Mesendoderm (in vitro differentiated cells): ENCODE measurements at regions not wholly inside any gene's neighbourhood (a gene's known extent, or its start where the extent isn't known, plus 50 kb on each side); places are given as distances from the start of the nearest gene placed in this dataset. TPM values are rescaled to one million over a fixed set of nuclear protein-coding genes. Genes with fewer than 3 reads are reported as not detected.

Experiments
- DNase-seq: peaks from one replicate; pipeline ENCODE4 v3.0.0; 2013
- H2AK5ac ChIP-seq: 2 replicates; pipeline ENCODE4 v1.6.1; 2013; ENCODE audit warnings: low read length, inconsistent platforms
- H2BK120ac ChIP-seq: 2 replicates; pipeline ENCODE4 v1.6.1; 2013; ENCODE audit warnings: low read depth, mild to moderate bottlenecking, low read length, moderate library complexity, mixed read lengths
- H2BK15ac ChIP-seq: replicated peaks from 2 replicates; pipeline ENCODE4 v1.6.1; 2013; ENCODE audit warnings: low read depth, mild to moderate bottlenecking, moderate library complexity
- H2BK5ac ChIP-seq: 2 replicates; pipeline ENCODE4 v1.6.1; 2013; ENCODE audit warnings: low read length, inconsistent platforms
- H3K18ac ChIP-seq: 2 replicates; pipeline ENCODE4 v1.6.1; 2013; ENCODE audit warnings: mild to moderate bottlenecking, low read length, mixed read lengths
- H3K23ac ChIP-seq: one replicate; pipeline ENCODE4 v1.6.1; 2013; ENCODE audit warnings: low read length
- H3K27ac ChIP-seq: 2 replicates; pipeline ENCODE4 v1.5.1; 2013; ENCODE audit warnings: low read depth, mild to moderate bottlenecking, inconsistent platforms, low read length, moderate library complexity
- H3K27me3 ChIP-seq: 2 replicates; pipeline ENCODE4 v1.6.1; 2013; ENCODE audit warnings: low read length, control low read depth, mild to moderate bottlenecking, inconsistent platforms; ENCODE audit not compliant: insufficient read depth, poor library complexity
- H3K36me3 ChIP-seq: 2 replicates; pipeline ENCODE4 v1.6.1; 2013; ENCODE audit warnings: low read length, inconsistent platforms; ENCODE audit not compliant: control insufficient read depth, insufficient read depth
- H3K4ac ChIP-seq: one replicate; pipeline ENCODE4 v1.6.1; 2013; ENCODE audit warnings: low read depth, mild to moderate bottlenecking, low read length, moderate library complexity
- H3K4me1 ChIP-seq: 2 replicates; pipeline ENCODE4 v1.6.1; 2013; ENCODE audit warnings: low read depth, low read length, inconsistent platforms; ENCODE audit not compliant: control insufficient read depth
- H3K4me2 ChIP-seq: 2 replicates; pipeline ENCODE4 v1.6.1; 2013; ENCODE audit warnings: low read length
- H3K4me3 ChIP-seq: 2 replicates; pipeline ENCODE4 v1.5.1; 2013; ENCODE audit warnings: mild to moderate bottlenecking, low read length
- H3K56ac ChIP-seq: one replicate; pipeline ENCODE4 v1.6.1; 2013; ENCODE audit warnings: low read length
- H3K79me1 ChIP-seq: 2 replicates; pipeline ENCODE4 v1.6.1; 2013; ENCODE audit warnings: low read length, inconsistent platforms
- H3K79me2 ChIP-seq: 2 replicates; pipeline ENCODE4 v1.6.1; 2013; ENCODE audit warnings: mild to moderate bottlenecking, low read length; ENCODE audit not compliant: control insufficient read depth, insufficient read depth
- H3K9ac ChIP-seq: 2 replicates; pipeline ENCODE4 v1.6.1; 2013; ENCODE audit warnings: low read length, inconsistent platforms
- H4K5ac ChIP-seq: one replicate; pipeline ENCODE4 v1.6.1; 2013; ENCODE audit warnings: low read length
- H4K8ac ChIP-seq: one replicate; pipeline ENCODE4 v1.6.1; 2013; ENCODE audit warnings: low read depth, mild to moderate bottlenecking, control low read depth, low read length, moderate library complexity
- WGBS: extraction: QIAGEN DNeasy Blood & Tissue Kit; methylation state at CpG from one replicate; pipeline ENCODE4 v1.1.7; 2013; ENCODE audit warnings: low lambda C conversion rate, missing lambda C conversion rate; ENCODE audit not compliant: insufficient coverage; ENCODE audit errors: extremely low coverage; 5-methylcytosine and 5-hydroxymethylcytosine counted together
- small RNA-seq: library from polyadenylated mRNA; stranded (forward); fragments of <200 nt; extraction: miRNeasy Mini kit (QIAGEN cat#:217004); gene quantifications from one replicate; pipeline ENCODE3, GENCODE V24; 2013; ENCODE audit not compliant: insufficient read depth

DNA sequence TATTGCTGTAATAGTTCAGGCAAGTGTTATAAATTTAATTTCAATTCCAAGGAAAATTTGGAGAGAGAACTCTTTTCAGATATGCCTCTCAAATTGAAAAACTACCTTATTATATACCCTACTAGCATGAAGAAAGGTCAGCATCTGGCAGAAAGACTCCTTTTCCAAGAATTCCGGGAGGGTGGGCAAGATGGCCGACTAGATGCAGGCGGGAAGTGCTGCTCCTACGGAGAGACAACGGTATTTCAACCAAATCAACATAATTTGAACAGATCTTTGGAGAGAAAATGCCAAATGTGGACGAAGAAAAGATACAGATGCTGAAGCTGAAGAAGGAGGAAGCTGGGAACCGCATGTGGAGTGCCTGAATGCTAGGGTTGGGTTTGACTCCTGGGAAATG lies 53.8 kb upstream of the INTU start:
- Histone ChIP-seq H4K8ac (no peak overlapping the region), H4K5ac (no peak overlapping the region), H3K56ac (no peak overlapping the region), H3K9ac (no peak overlapping the region), H3K36me3 (no peaks in the 10 kb centered on the region), H3K27me3 (no peaks in the 10 kb centered on the region), H3K4me2 (no peak overlapping the region), H3K4me3 (no peak overlapping the region), H3K18ac (no peak overlapping the region), H3K79me1 (no peaks in the 10 kb centered on the region), H3K79me2 (no peaks in the 10 kb centered on the region), H3K23ac (no peak overlapping the region), H3K4me1 (no peaks in the 10 kb centered on the region), H3K4ac (no peak overlapping the region), H2BK120ac (no peak overlapping the region), H2BK15ac (no peak overlapping the region), H2BK5ac (no peak overlapping the region), H2AK5ac (no peak overlapping the region), H3K27ac (no peak overlapping the region)
- DNase-seq, result no peak
- no CpG with 5 or more reads among the region's 7 CpGs for WGBS

DNA sequence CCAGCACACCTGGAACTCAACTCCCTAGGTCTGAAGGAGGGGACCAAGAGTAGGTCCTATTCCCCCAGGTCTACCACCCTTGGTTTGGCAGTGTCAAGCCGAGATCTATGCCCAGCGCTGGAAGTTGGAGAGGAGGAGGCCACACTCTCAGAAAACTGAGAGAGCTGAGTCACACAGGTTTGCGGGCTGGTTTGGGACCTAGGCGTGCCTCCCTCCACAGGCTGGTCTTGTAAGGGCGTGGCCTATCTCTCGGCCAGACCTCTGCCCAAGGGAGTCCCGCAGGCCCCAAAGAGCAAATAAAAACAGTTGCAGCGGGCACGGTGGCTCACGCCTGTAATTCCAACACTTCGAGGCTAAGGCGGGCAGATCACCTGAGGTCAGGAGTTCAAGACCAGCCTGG lies 52.9 kb upstream of the INTU start:
- H3K27ac ChIP-seq, result no peak overlapping the region
- H3K9ac ChIP-seq, result no peak overlapping the region
- H3K4me1 ChIP-seq, result no peaks in the 10 kb centered on the region
- no CpG with 5 or more reads among the region's 12 CpGs for WGBS
- no peak overlapping the region for H3K4ac ChIP-seq
- H2BK120ac ChIP-seq, result no peak overlapping the region
- H2AK5ac ChIP-seq, result no peak overlapping the region
- H3K79me1 ChIP-seq, result no peaks in the 10 kb centered on the region
- no peak overlapping the region for H2BK5ac ChIP-seq
- no peak overlapping the region for H3K56ac ChIP-seq
- no peak overlapping the region for H3K18ac ChIP-seq
- H4K5ac ChIP-seq, result no peak overlapping the region
- no peak overlapping the region for H4K8ac ChIP-seq
- no peak overlapping the region for H2BK15ac ChIP-seq
- DNase-seq, result no peak
- no peaks in the 10 kb centered on the region for H3K79me2 ChIP-seq
- H3K4me3 ChIP-seq, result no peak overlapping the region
- no peaks in the 10 kb centered on the region for H3K27me3 ChIP-seq
- no peaks in the 10 kb centered on the region for H3K36me3 ChIP-seq
- H3K4me2 ChIP-seq, result no peak overlapping the region
- H3K23ac ChIP-seq, result no peak overlapping the region

DNA sequence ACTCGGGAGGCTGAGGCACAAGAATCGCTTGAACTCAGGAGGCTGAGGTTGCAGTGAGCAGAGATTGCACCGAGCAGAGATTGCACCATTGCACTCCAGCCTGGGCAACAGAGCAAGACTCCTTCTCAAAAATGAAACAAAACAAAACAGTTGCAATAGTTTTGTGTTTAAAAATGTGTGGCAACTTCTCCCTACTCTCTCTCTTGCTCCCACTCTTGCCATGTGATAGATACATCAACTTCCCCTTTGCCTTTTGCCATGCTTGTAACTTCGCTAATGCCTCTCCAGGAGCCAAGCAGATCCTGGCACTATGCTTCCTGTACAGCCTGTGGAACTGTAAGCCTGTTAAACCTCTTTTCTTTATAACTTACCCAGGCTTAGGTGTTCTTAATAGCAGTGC lies 52.5 kb upstream of the INTU start:
- Histone ChIP-seq H4K8ac (no peak overlapping the region), H3K79me1 (no peaks in the 10 kb centered on the region), H3K27ac (no peak overlapping the region), H2BK120ac (no peak overlapping the region), H3K36me3 (no peaks in the 10 kb centered on the region), H3K56ac (no peak overlapping the region), H3K18ac (no peak overlapping the region), H3K4me1 (no peaks in the 10 kb centered on the region), H3K4ac (no peak overlapping the region), H3K4me3 (no peak overlapping the region), H2AK5ac (no peak overlapping the region), H3K9ac (no peak overlapping the region), H3K79me2 (no peaks in the 10 kb centered on the region), H2BK15ac (no peak overlapping the region), H4K5ac (no peak overlapping the region), H3K23ac (no peak overlapping the region), H3K4me2 (no peak overlapping the region), H2BK5ac (no peak overlapping the region), H3K27me3 (no peaks in the 10 kb centered on the region)
- WGBS, result no CpG with 5 or more reads among the region's 4 CpGs
- no peak for DNase-seq

DNA sequence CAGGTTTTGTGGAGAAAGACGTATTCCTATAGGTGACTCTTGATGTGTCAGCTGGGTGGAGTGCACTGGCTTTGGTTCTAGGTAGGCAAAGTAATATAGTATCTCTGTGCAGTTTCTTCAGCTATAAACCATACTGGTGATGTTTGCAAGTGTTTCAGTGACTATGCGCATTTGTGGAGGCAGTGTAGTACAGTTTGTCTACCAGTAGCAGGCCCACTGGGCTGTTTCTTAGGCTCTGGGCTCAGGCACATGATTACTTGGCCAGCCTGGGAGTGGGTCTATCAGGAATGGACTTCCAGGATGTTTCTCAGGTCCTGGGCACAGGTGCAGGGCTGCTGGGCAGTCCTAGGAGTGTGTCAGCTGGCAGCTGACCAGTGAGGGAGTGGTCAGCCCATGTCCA lies 51.9 kb upstream of the INTU start:
- Histone ChIP-seq H2AK5ac (no peak overlapping the region), H4K8ac (no peak overlapping the region), H3K9ac (no peak overlapping the region), H3K27ac (no peak overlapping the region), H2BK15ac (no peak overlapping the region), H3K27me3 (no peaks in the 10 kb centered on the region), H2BK5ac (no peak overlapping the region), H3K36me3 (no peaks in the 10 kb centered on the region), H3K23ac (no peak overlapping the region), H3K79me2 (no peaks in the 10 kb centered on the region), H4K5ac (no peak overlapping the region), H3K79me1 (no peaks in the 10 kb centered on the region), H3K4me3 (no peak overlapping the region), H3K56ac (no peak overlapping the region), H3K18ac (no peak overlapping the region), H2BK120ac (no peak overlapping the region), H3K4ac (no peak overlapping the region), H3K4me2 (no peak overlapping the region), H3K4me1 (no peaks in the 10 kb centered on the region)
- no CpG with 5 or more reads among the region's 2 CpGs for WGBS
- DNase-seq, result no peak

Small RNA genes lying in the stretch of these regions (small RNA-seq; reads per million reads assigned to genes)
- gene RF00019, result not detected
